Erythroblast (primary cell): ENCODE measurements at regions not wholly inside any gene's neighbourhood (a gene's known extent, or its start where the extent isn't known, plus 50 kb on each side); places are given as distances from the start of the nearest gene placed in this dataset.

Experiments used
- GATA1 ChIP-seq: IDR thresholded peaks from 2 replicates; pipeline ENCODE4 v1.6.1; 2011; ENCODE audit warnings: low read depth, mild to moderate bottlenecking, control low read depth, low read length, moderate library complexity
- POLR2A ChIP-seq: IDR thresholded peaks from 2 replicates; pipeline ENCODE4 v1.6.1; 2011; ENCODE audit warnings: mild to moderate bottlenecking, low read length

- no peak for TF ChIP-seq POLR2A
- TF ChIP-seq GATA1 = no peak
Measured at GRCh38 chr2:17226941-17227490, 291.2 kb downstream of the RAD51AP2 start.
